GM13977 (cell line): ENCODE measurements at regions not wholly inside any gene's neighbourhood (a gene's known extent, or its start where the extent isn't known, plus 50 kb on each side); places are given as distances from the start of the nearest gene placed in this dataset.

Source experiments
- DNase-seq: peaks from one replicate; pipeline ENCODE4 v3.0.0; 2012; ENCODE audit warnings: low spot score
- in situ Hi-C: fragments of 300-500 bp; cut with MboI; formaldehyde crosslinking; loops from one replicate; pipeline ENCODE4 v1.12.0; 2022; ENCODE audit warnings: low sequenced_read_pairs, low pct_unique_long_range_greater_than_20kb, mixed read lengths, inconsistent platforms; ENCODE audit not compliant: unreplicated experiment
- TF ChIP-seq, protein P1 (sequence below): IDR thresholded peaks from 2 replicates; pipeline ENCODE4 v1.5.1; 2012; ENCODE audit warnings: mild to moderate bottlenecking, control low read depth; ENCODE audit not compliant: insufficient read depth; ENCODE audit errors: extremely low read depth, missing control alignments

DNA sequence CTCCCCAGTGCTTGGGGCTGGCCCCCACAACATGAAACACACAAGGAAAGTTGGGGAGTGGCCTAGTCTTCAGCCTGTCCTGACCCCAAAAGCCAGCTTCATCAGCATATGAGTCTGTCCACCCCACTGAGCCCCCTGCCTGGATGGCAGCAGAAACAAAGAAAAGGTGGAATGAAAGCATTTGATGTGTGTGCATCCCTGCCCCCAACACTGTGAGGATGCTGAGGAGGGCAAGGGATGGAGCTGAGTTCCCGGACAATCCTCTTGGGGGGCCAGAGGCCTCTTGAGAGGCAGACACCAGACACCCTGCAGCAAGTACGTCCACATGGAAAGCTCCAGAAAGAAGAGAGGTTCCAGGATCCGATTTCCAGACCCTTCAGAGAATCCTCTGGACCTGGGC is 113.5 kb upstream of the PPP1R26 start:
- TF ChIP-seq, protein P1, sequence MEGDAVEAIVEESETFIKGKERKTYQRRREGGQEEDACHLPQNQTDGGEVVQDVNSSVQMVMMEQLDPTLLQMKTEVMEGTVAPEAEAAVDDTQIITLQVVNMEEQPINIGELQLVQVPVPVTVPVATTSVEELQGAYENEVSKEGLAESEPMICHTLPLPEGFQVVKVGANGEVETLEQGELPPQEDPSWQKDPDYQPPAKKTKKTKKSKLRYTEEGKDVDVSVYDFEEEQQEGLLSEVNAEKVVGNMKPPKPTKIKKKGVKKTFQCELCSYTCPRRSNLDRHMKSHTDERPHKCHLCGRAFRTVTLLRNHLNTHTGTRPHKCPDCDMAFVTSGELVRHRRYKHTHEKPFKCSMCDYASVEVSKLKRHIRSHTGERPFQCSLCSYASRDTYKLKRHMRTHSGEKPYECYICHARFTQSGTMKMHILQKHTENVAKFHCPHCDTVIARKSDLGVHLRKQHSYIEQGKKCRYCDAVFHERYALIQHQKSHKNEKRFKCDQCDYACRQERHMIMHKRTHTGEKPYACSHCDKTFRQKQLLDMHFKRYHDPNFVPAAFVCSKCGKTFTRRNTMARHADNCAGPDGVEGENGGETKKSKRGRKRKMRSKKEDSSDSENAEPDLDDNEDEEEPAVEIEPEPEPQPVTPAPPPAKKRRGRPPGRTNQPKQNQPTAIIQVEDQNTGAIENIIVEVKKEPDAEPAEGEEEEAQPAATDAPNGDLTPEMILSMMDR: no peak
- DNase-seq: no peak
- in situ Hi-C loops: no loop called here

DNA sequence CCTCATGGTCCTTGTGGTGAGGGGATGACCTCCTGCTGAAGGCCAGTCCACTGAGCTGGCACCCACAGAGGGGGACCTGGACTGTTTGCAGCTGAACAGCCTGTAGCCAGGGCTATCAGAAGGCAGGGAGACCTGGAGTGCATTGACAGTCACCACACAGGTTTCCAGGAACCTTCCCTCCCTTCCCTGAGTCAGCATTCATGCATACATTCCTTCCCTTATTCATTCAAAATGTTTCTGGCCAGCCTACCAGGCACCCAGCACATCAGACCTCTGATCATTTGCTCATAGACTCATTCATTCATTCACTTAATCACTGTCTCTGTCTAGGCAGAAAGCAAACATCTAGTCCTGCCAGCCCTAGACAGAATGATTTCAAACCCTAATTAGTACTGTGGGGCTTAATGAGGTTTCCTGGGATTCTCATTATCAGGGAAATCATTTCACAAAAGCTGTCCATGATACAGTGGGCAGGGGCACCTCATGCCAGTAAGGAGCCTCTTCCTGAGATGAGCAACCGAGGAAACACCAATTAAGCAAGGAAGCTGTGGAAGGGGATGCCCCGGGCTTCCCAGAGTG is 110.1 kb upstream of the PPP1R26 start:
- in situ Hi-C loops: no loop called here
- no peak for DNase-seq
- TF ChIP-seq, protein P1: no peak

DNA sequence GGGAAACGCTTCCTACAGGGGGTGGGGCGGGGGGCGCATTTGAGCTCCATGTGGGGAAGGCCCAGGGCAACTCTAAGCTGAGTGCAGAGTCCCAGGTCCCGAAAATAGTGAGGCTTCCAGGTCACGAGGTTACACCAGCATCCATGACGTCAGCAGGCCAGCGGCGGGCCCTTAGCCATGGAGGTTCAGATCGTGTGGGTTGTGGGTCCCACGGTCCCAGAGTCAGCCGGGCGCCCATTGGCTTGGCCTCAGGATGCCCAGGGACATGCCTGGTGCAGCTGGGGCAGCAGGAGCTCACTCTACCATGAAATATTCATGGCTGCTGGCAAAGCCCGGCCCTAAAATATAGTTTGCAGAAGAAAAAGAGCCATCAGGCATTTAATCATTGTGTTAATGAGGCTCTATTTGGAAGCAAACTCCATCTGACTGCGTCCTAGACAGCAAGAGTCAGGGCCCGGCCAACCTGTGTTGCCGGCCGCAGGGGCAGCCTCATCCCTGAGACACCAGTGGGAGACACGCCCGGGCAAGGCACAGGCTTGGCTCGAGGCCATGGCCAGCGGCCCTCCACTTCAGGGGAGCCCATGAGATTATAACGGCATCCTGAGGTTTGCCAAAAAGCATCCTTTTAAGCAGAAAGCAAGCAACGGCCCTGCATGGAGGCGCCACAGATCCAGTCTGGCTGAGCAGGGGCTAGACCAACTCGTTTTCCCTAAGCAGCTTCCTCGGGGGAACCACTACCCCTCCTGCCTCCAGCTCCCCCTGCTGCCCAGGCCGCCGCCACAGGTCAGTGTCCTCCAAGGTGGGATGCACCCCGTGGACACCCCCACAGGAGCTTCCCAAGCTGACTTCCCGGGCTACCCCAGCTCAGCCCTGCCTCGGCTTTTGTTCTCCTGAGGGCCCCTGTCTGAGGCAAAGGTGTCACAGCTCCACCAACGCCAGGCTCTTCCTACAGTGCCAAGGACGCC is 108.9 kb upstream of the PPP1R26 start:
- in situ Hi-C loops: no loop called here
- TF ChIP-seq, protein P1: no peak
- no peak for DNase-seq

DNA sequence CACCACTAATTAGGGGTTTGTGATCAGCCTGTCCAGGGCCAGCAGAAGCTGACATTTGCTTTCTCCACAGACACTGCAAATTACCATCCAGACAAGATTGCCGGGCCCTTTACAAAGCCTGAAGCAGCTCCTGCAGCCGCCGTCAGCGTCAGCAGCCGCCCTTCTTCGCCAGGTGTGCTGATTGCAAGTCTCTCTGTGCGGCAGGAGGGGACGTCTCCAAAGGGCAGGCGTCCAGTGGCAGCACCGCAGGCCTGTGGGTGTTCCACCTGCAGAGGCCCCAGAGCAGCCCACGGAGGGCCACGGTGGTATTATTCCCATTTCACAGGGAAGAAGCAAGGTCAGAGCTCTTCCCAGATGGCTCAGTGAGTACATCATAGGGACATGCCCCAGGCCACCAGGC is 108.0 kb upstream of the PPP1R26 start:
- in situ Hi-C loops: no loop called here
- TF ChIP-seq, protein P1: no peak
- DNase-seq: no peak

DNA sequence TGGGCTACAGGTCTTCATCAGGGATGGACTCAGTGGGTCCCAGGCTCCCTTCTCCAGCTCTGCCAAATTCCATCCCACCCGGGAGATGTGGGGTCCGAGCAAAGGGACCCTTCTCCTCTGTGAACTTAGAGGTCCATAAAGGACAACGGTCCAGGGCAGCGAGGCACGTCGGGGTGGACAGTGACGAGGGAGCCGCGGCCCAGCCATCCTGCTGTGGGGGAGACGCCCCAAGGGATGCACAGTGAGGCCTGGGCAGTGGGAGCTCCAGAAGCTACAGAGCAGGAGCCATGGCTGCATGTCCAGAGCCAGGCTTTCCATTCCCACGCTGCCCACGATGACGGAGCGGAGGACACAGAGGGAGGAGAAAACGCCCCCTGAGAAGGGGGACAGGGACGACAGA is 107.5 kb upstream of the PPP1R26 start:
- in situ Hi-C loops: no loop called here
- no peak for DNase-seq
- TF ChIP-seq, protein P1: no peak

DNA sequence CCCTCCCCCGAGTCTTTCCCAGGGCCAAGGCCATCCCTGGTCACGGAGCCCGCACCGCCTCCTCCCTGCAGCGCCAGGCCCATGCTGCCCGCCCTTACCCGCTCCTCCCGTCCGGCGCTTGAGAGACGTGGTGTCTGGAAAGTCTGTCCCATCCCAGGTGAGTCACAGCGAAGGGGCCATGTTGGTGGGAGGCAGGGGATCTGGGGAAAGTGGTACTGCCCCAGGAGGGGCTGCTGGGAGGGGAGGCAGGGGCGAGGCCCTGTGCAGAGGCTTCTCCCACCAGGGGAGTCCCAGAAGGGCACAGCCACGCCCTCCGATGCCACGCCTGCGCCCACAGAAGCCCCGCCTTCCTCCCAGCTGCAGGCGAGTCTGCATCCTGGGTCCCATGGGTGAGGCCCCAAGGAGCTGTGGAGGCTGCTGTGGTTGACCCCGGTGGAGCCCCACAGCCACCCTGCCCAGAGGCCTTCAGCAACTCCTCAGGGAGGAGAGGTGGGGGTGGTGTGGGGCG is 107.0 kb upstream of the PPP1R26 start:
- TF ChIP-seq, protein P1: no peak
- DNase-seq: no peak
- in situ Hi-C loops: no loop called here
